HepG2 (cell line): ENCODE measurements at regions not wholly inside any gene's neighbourhood (a gene's known extent, or its start where the extent isn't known, plus 50 kb on each side); places are given as distances from the start of the nearest gene placed in this dataset.

Source experiments
- ATF7-NPFF ChIP-seq: sonication (generic); formaldehyde crosslinking; IDR thresholded peaks from 2 replicates; pipeline ENCODE4 v1.8.1; 2023; ENCODE audit warnings: mild to moderate bottlenecking, low read depth, missing genetic modification reagents, moderate library complexity
- JARID2 ChIP-seq: sonication (generic); formaldehyde crosslinking; IDR thresholded peaks from 2 replicates; pipeline ENCODE4 v1.8.1; 2023; ENCODE audit warnings: missing genetic modification reagents, inconsistent platforms; ENCODE audit not compliant: insufficient replicate concordance
- MBD4 ChIP-seq: IDR thresholded peaks from 2 replicates; pipeline ENCODE4 v1.6.1; 2012; ENCODE audit warnings: low read length, inconsistent platforms, borderline replicate concordance
- SYNCRIP ChIP-seq: fragments of 200-400 bp; formaldehyde crosslinking; IDR thresholded peaks from 2 replicates; pipeline ENCODE4 v1.6.1; 2018; ENCODE audit warnings: mild to moderate bottlenecking, low read depth, low read length; ENCODE audit not compliant: insufficient read depth
- THAP7 ChIP-seq: sonication (generic); formaldehyde crosslinking; IDR thresholded peaks from 2 replicates; pipeline ENCODE4 v1.8.1; 2023; ENCODE audit warnings: mild to moderate bottlenecking, missing genetic modification reagents
- ZBTB10 ChIP-seq: sonication (generic); formaldehyde crosslinking; IDR thresholded peaks from 2 replicates; pipeline ENCODE4 v1.4.0; 2020; ENCODE audit warnings: missing genetic modification reagents, borderline replicate concordance
- ZBTB3 ChIP-seq: sonication (generic); formaldehyde crosslinking; IDR thresholded peaks from 2 replicates; pipeline ENCODE4 v1.4.0; 2020; ENCODE audit warnings: low read depth, mild to moderate bottlenecking, moderate library complexity, missing genetic modification reagents, borderline replicate concordance
- ZBTB37 ChIP-seq: sonication (generic); formaldehyde crosslinking; IDR thresholded peaks from 2 replicates; pipeline ENCODE4 v1.4.0; 2020; ENCODE audit warnings: mild to moderate bottlenecking, missing genetic modification reagents
- ZNF10 ChIP-seq: sonication (generic); formaldehyde crosslinking; IDR thresholded peaks from 2 replicates; pipeline ENCODE4 v1.4.0; 2020; ENCODE audit warnings: mild to moderate bottlenecking, low read depth, missing genetic modification reagents, borderline replicate concordance
- ZNF251 ChIP-seq: sonication (generic); formaldehyde crosslinking; IDR thresholded peaks from 2 replicates; pipeline ENCODE4 v1.9.0; 2021; ENCODE audit warnings: mild to moderate bottlenecking, missing genetic modification reagents
- ZNF841 ChIP-seq: sonication (generic); formaldehyde crosslinking; IDR thresholded peaks from 2 replicates; pipeline ENCODE4 v1.8.1; 2023; ENCODE audit warnings: missing genetic modification reagents, borderline replicate concordance
- TF ChIP-seq, protein P1 (sequence below): sonication (generic); formaldehyde crosslinking; IDR thresholded peaks from 2 replicates; pipeline ENCODE4 v1.5.0; 2020; ENCODE audit warnings: missing genetic modification reagents
- TF ChIP-seq, protein P2 (sequence below): sonication (generic); formaldehyde crosslinking; IDR thresholded peaks from 2 replicates; pipeline ENCODE4 v1.9.0; 2021; ENCODE audit warnings: missing genetic modification reagents, borderline replicate concordance
- TF ChIP-seq, protein P3 (sequence below): sonication (generic); formaldehyde crosslinking; IDR thresholded peaks from 2 replicates; pipeline ENCODE4 v1.5.1; 2020; ENCODE audit warnings: mild to moderate bottlenecking, missing genetic modification reagents, borderline replicate concordance
- TF ChIP-seq, protein P4 (sequence below): sonication (generic); formaldehyde crosslinking; IDR thresholded peaks from 2 replicates; pipeline ENCODE4 v1.4.0; 2020; ENCODE audit warnings: missing genetic modification reagents, low read depth, mild to moderate bottlenecking, borderline replicate concordance

DNA sequence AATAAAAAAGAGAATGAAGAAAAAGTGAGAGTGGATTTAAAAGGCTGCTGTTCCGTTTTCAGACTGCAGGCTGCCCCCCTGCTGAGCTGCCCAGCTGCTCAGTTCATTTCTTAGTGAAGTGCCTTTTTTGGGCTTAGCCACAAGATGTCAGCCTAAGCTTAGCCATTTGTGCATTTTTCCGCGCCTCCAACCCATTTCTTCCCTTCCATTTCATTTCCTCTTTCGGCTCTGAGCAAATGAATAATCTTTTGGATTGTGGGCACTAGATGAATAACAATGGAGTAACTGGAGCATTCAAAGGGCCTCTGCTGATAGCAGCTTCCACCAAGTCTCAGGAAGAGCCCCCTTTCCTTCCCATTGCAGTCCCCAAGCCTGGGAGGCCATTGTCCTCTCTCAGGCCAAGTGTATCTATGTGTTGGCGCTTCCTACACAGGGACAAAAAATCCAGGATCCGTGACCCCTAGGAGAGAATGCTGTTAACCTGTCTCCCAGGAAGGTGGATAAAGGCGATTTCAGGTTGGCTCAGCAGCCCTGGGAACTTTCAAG is 83.5 kb upstream of the SPTLC3 start (continued):
- no peak for TF ChIP-seq ZBTB10
- no peak for TF ChIP-seq ZBTB3
- no peak for TF ChIP-seq ZNF841 (CRISPR knock-in tag)
- TF ChIP-seq MBD4, result no peak
- no peak; the same call in 1 of the 2 replicates for TF ChIP-seq ZNF251 (CRISPR knock-in tag)
- TF ChIP-seq THAP7 (CRISPR knock-in tag), result 0 out of 2 replicates have a peak, but pooled peaks have one; percentile 26
- TF ChIP-seq JARID2 (CRISPR knock-in tag), result no peak
- TF ChIP-seq SYNCRIP, result no peak
- TF ChIP-seq, protein P1, sequence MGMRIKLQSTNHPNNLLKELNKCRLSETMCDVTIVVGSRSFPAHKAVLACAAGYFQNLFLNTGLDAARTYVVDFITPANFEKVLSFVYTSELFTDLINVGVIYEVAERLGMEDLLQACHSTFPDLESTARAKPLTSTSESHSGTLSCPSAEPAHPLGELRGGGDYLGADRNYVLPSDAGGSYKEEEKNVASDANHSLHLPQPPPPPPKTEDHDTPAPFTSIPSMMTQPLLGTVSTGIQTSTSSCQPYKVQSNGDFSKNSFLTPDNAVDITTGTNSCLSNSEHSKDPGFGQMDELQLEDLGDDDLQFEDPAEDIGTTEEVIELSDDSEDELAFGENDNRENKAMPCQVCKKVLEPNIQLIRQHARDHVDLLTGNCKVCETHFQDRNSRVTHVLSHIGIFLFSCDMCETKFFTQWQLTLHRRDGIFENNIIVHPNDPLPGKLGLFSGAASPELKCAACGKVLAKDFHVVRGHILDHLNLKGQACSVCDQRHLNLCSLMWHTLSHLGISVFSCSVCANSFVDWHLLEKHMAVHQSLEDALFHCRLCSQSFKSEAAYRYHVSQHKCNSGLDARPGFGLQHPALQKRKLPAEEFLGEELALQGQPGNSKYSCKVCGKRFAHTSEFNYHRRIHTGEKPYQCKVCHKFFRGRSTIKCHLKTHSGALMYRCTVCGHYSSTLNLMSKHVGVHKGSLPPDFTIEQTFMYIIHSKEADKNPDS (CRISPR knock-in tag), result no peak
- TF ChIP-seq ATF7-NPFF (CRISPR knock-in tag), result no peak
- no peak for TF ChIP-seq ZBTB37 (CRISPR knock-in tag)
- no peak for TF ChIP-seq ZNF10
- TF ChIP-seq, protein P2, sequence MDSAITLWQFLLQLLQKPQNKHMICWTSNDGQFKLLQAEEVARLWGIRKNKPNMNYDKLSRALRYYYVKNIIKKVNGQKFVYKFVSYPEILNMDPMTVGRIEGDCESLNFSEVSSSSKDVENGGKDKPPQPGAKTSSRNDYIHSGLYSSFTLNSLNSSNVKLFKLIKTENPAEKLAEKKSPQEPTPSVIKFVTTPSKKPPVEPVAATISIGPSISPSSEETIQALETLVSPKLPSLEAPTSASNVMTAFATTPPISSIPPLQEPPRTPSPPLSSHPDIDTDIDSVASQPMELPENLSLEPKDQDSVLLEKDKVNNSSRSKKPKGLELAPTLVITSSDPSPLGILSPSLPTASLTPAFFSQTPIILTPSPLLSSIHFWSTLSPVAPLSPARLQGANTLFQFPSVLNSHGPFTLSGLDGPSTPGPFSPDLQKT, result no peak
- TF ChIP-seq, protein P3, sequence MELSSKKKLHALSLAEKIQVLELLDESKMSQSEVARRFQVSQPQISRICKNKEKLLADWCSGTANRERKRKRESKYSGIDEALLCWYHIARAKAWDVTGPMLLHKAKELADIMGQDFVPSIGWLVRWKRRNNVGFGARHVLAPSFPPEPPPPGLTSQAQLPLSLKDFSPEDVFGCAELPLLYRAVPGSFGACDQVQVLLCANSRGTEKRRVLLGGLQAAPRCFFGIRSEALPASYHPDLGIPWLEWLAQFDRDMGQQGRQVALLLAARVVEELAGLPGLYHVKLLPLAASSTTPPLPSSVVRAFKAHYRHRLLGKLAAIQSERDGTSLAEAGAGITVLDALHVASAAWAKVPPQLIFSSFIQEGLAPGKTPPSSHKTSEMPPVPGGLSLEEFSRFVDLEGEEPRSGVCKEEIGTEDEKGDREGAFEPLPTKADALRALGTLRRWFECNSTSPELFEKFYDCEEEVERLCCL, result no peak
- TF ChIP-seq, protein P4, sequence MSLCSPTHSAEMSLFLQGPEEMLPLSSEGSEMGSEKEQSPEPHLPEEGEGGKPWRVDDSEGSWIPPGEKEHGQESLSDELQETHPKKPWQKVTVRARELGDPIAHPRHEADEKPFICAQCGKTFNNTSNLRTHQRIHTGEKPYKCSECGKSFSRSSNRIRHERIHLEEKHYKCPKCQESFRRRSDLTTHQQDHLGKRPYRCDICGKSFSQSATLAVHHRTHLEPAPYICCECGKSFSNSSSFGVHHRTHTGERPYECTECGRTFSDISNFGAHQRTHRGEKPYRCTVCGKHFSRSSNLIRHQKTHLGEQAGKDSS (CRISPR knock-in tag), result peak; percentile 53; the same call in 1 of the 2 replicates
- TF ChIP-seq, all 625 proteins: peak for 165
